ENCODE measurements at regions not wholly inside any gene's neighbourhood (a gene's known extent, or its start where the extent isn't known, plus 50 kb on each side); places are given as distances from the start of the nearest gene placed in this dataset.
A peak's percentile ranks its signal among the peaks of the same experiment; 100 is the strongest.
"Not testable (repeated sequence)": the region's sequence is repeated elsewhere in the genome, so short reads cannot be mapped to it uniquely, and the experiment has no call there.

- Histone ChIP-seq H3K27ac (peak overlapping the region; percentile 2 to 81 (median 63)), H3K36me3 (no peaks in the 10 kb centered on the region), H3K27me3 (replicated peaks in 1 of 7) (no peaks in the 10 kb centered on the region), H3K4me3 (no peak overlapping the region), H3K4me1 (peaks cover 0 to 7% (median 0%) of the 10 kb centered on the region in 6 donors), H3K9me3 (peaks cover 0 to 4% (median 0%) of the 10 kb centered on the region in 8 donors)
- TF ChIP-seq POLR2AphosphoS5 (IDR thresholded peaks at IDR 0.05) (no peak), POLR2A (IDR thresholded peaks at IDR 0.05) (no peak)
- TF ChIP-seq, protein P1, sequence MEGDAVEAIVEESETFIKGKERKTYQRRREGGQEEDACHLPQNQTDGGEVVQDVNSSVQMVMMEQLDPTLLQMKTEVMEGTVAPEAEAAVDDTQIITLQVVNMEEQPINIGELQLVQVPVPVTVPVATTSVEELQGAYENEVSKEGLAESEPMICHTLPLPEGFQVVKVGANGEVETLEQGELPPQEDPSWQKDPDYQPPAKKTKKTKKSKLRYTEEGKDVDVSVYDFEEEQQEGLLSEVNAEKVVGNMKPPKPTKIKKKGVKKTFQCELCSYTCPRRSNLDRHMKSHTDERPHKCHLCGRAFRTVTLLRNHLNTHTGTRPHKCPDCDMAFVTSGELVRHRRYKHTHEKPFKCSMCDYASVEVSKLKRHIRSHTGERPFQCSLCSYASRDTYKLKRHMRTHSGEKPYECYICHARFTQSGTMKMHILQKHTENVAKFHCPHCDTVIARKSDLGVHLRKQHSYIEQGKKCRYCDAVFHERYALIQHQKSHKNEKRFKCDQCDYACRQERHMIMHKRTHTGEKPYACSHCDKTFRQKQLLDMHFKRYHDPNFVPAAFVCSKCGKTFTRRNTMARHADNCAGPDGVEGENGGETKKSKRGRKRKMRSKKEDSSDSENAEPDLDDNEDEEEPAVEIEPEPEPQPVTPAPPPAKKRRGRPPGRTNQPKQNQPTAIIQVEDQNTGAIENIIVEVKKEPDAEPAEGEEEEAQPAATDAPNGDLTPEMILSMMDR (IDR thresholded peaks at IDR 0.05 in 8 of 11, conservative IDR thresholded peaks at IDR 0.05 in 3 of 11), result no peak
- no peak for DNase-seq
- intact Hi-C loops (cut with DNase I; ENCODE audit: low total_unique reads), result no loop called here
- 52 to 61% (median 52%) methylated on average over 4 of the region's 4 CpGs for WGBS, 5 donors
Measured at GRCh38 chr4:43607827-43608461, 715.4 kb downstream of the GRXCR1 start.

- no peaks in the 10 kb centered on the region for H3K36me3 ChIP-seq
- peaks cover 0 to 40% (median 20%) of the 10 kb centered on the region in 8 donors for H3K9me3 ChIP-seq
- H3K4me3 ChIP-seq, result no peak overlapping the region
- H3K27me3 ChIP-seq (replicated peaks in 1 of 7), result no peaks in the 10 kb centered on the region
- DNase-seq, result no peak
- intact Hi-C loops (cut with DNase I; ENCODE audit: low total_unique reads), result no loop called here
- TF ChIP-seq, protein P1 (IDR thresholded peaks at IDR 0.05 in 8 of 11, conservative IDR thresholded peaks at IDR 0.05 in 3 of 11), result no peak
- TF ChIP-seq POLR2AphosphoS5 (IDR thresholded peaks at IDR 0.05) (no peak), POLR2A (IDR thresholded peaks at IDR 0.05) (no peak)
- no peak overlapping the region for H3K27ac ChIP-seq
- H3K4me1 ChIP-seq, result no peaks in the 10 kb centered on the region
Measured at GRCh38 chr4:43619219-43619618, 726.7 kb downstream of the GRXCR1 start.

- DNase-seq; H3K36me3 ChIP-seq; H3K4me1 ChIP-seq; H3K27me3 ChIP-seq (replicated peaks in 1 of 7); intact Hi-C loops (cut with DNase I; ENCODE audit: low total_unique reads); H3K4me3 ChIP-seq; H3K27ac ChIP-seq: not testable (repeated sequence)
- H3K9me3 ChIP-seq, result peaks cover 0 to 45% (median 32%) of the 10 kb centered on the region in 8 donors
- WGBS, 5 donors, result 77 to 94% (median 88%) methylated on average over 4 of the region's 4 CpGs
Measured at GRCh38 chr4:43637893-43638292, 745.4 kb downstream of the GRXCR1 start.

DNA sequence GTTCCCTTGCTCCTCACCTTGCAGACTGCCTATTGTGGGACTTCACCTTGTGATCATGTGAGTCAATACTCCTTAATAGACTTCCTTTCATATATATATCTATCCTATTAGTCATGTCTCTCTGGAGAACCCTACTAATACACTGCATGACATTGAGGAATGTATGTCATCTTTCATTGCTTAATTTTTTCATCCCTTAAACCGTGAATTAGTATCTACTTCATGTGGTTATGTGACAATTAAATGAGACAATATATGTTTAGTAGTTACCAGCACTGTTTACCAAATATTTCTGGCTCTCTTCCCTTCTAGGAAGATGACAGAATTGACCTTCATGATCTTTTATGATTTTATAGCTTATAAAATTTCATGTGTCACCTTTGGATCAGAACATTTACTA, 759.5 kb downstream of the GRXCR1 start:
- WGBS, 5 donors, result 56 to 73% (median 67%) methylated on average over 1 of the region's 1 CpG

GRCh38 chr4:43659547-43659946, 767.0 kb downstream of the GRXCR1 start:
- H3K36me3 ChIP-seq; H3K4me3 ChIP-seq; H3K27me3 ChIP-seq (replicated peaks in 1 of 7); intact Hi-C loops (cut with DNase I; ENCODE audit: low total_unique reads); H3K27ac ChIP-seq; H3K9me3 ChIP-seq; H3K4me1 ChIP-seq; DNase-seq: not testable (repeated sequence)
- 61 to 87% (median 70%) methylated on average over 2 of the region's 2 CpGs for WGBS, 5 donors

More for the DNA sequence above, 759.5 kb downstream of the GRXCR1 start:
- TF ChIP-seq, protein P1 (IDR thresholded peaks at IDR 0.05 in 8 of 11, conservative IDR thresholded peaks at IDR 0.05 in 3 of 11), result no peak
- TF ChIP-seq POLR2A (IDR thresholded peaks at IDR 0.05), result no peak
- TF ChIP-seq POLR2AphosphoS5 (IDR thresholded peaks at IDR 0.05), result no peak
- intact Hi-C loops (cut with DNase I; ENCODE audit: low total_unique reads), result no loop called here
- Histone ChIP-seq H3K27me3 (replicated peaks in 1 of 7) (no peaks in the 10 kb centered on the region), H3K36me3 (no peaks in the 10 kb centered on the region), H3K4me3 (no peak overlapping the region), H3K9me3 (peaks cover 0 to 18% (median 8%) of the 10 kb centered on the region in 8 donors), H3K4me1 (no peaks in the 10 kb centered on the region), H3K27ac (no peak overlapping the region)
- DNase-seq, result no peak

GRCh38 chr4:43672265-43672885, 776.2 kb downstream of the KCTD8 start:
- DNase-seq, result peak; percentile 63
- 83 to 100% (median 90%) methylated on average over 1 to 23 of the region's 23 CpGs for WGBS, 5 donors
- H3K27ac ChIP-seq; intact Hi-C loops (cut with DNase I; ENCODE audit: low total_unique reads); H3K36me3 ChIP-seq; H3K4me1 ChIP-seq; H3K4me3 ChIP-seq; H3K27me3 ChIP-seq (replicated peaks in 1 of 7): not testable (repeated sequence)
- H3K9me3 ChIP-seq, result peaks cover 0 to 37% (median 26%) of the 10 kb centered on the region in 8 donors
